SK-N-SH (cell line): ENCODE measurements at regions not wholly inside any gene's neighbourhood (a gene's known extent, or its start where the extent isn't known, plus 50 kb on each side); places are given as distances from the start of the nearest gene placed in this dataset.

Experiments used
- CTCF ChIA-PET: fragments of 300-600, 350-600 bp; formaldehyde crosslinking; extraction: SDS; loops from one replicate; lab custom pipeline; 2021; lab: Yijun Ruan, JAX
- POLR2A ChIA-PET: fragments of 350-600 bp; sonication (Branson Sonifier 250); formaldehyde crosslinking; extraction: SDS; loops from one replicate; lab custom pipeline; 2020; ENCODE audit warnings: antibody characterized with exemption, inconsistent platforms; lab: Yijun Ruan, JAX
- DNase-seq: peaks from one replicate; pipeline ENCODE4 v3.0.0; 2012
- H2AFZ ChIP-seq: fragments of 200-600 bp; sonication (generic); 2 replicates; pipeline ENCODE4 v1.8.1; 2016; ENCODE audit warnings: antibody characterized with exemption, mild to moderate bottlenecking, low read depth
- H3F3A ChIP-seq: fragments of 200-600 bp; sonication (generic); replicated peaks from 2 replicates; pipeline ENCODE3; 2016; ENCODE audit warnings: antibody characterized with exemption, mild to moderate bottlenecking; ENCODE audit not compliant: insufficient read depth
- H3K27ac ChIP-seq, 2 experiments: fragments of 200-500 bp in 1 of 2; fragments of 200-600 bp in 1 of 2; sonication (Bioruptor generic) in 1 of 2; sonication (generic), shearing (Covaris generic) in 1 of 2; 2 replicates each; pipeline versions ENCODE4 v1.5.1 to v1.6.1; 2014 to 2016; ENCODE audit warnings: low read depth in 2 of 2, inconsistent platforms in 1 of 2, low read length in 1 of 2, mild to moderate bottlenecking in 1 of 2, mixed read lengths in 1 of 2
- H3K27me3 ChIP-seq: fragments of 200-600 bp; sonication (generic), shearing (Covaris generic); 2 replicates; pipeline ENCODE4 v1.6.1; 2016; ENCODE audit warnings: mixed run types; ENCODE audit not compliant: insufficient read depth
- H3K36me3 ChIP-seq, 2 experiments: fragments of 200-500 bp in 1 of 2; fragments of 200-600 bp in 1 of 2; sonication (Bioruptor generic) in 1 of 2; sonication (generic) in 1 of 2; replicated peaks in 1 of 2; 2 replicates each; pipeline versions ENCODE3 to v1.5.1; 2014 to 2016; ENCODE audit warnings: low read length in 1 of 2, mild to moderate bottlenecking in 1 of 2; ENCODE audit not compliant: insufficient read depth in 2 of 2, control insufficient read depth in 1 of 2
- H3K4me1 ChIP-seq, 2 experiments: fragments of 200-500 bp in 1 of 2; fragments of 200-600 bp in 1 of 2; sonication (Bioruptor generic) in 1 of 2; sonication (generic), shearing (Covaris generic) in 1 of 2; 2 replicates each; pipeline versions ENCODE4 v1.5.1 to v1.6.1; 2014 to 2016; ENCODE audit warnings: low read depth in 1 of 2, low read length in 1 of 2, mixed run types in 1 of 2; ENCODE audit not compliant: insufficient read depth in 2 of 2, control insufficient read depth in 1 of 2
- H3K4me2 ChIP-seq: fragments of 200-600 bp; sonication (generic), shearing (Covaris generic); 2 replicates; pipeline ENCODE4 v1.6.1; 2017; ENCODE audit warnings: mixed run types
- H3K4me3 ChIP-seq, 2 experiments: fragments of 200-500 bp in 1 of 2; fragments of 200-600 bp in 1 of 2; sonication (Bioruptor generic) in 1 of 2; sonication (generic), shearing (Covaris generic) in 1 of 2; 2 replicates each; pipeline versions ENCODE4 v1.5.1 to v1.8.1; 2014 to 2016; ENCODE audit warnings: low read depth in 2 of 2, inconsistent platforms in 1 of 2, low read length in 1 of 2, mild to moderate bottlenecking in 1 of 2, mixed read lengths in 1 of 2, moderate library complexity in 1 of 2
- H3K79me2 ChIP-seq: fragments of 200-600 bp; sonication (generic); 2 replicates; pipeline ENCODE4 v1.8.1; 2017; ENCODE audit warnings: mild to moderate bottlenecking; ENCODE audit not compliant: insufficient read depth
- H3K9ac ChIP-seq: fragments of 200-600 bp; sonication (generic); 2 replicates; pipeline ENCODE4 v1.6.1; 2017; ENCODE audit warnings: mixed run types
- H3K9me2 ChIP-seq: fragments of 200-600 bp; sonication (generic); 2 replicates; pipeline ENCODE4 v1.6.1; 2017; ENCODE audit warnings: mixed run types
- H3K9me3 ChIP-seq: fragments of 200-600 bp; sonication (generic); 2 replicates; pipeline ENCODE4 v1.6.1; 2017; ENCODE audit warnings: mixed run types, mild to moderate bottlenecking, moderate library complexity
- H4K20me1 ChIP-seq: fragments of 200-600 bp; sonication (generic); 2 replicates; pipeline ENCODE4 v1.6.1; 2017; ENCODE audit warnings: mild to moderate bottlenecking, mixed run types; ENCODE audit not compliant: insufficient read depth
- CHD2 ChIP-seq: fragments of 150-350 bp; IDR thresholded peaks from 2 replicates; pipeline ENCODE4 v1.6.1; 2018; ENCODE audit warnings: low read length; ENCODE audit not compliant: partially characterized antibody
- EP300 ChIP-seq, 2 experiments: IDR thresholded peaks; 2 replicates each; pipeline versions ENCODE4 v1.4.0 to v1.6.1; 2012; ENCODE audit warnings: borderline replicate concordance in 1 of 2, low read depth in 1 of 2, low read length in 1 of 2
- EZH2phosphoT487 ChIP-seq: fragments of 200-600 bp; sonication (generic); IDR thresholded peaks from 2 replicates; pipeline ENCODE4 v1.6.1; 2017; ENCODE audit warnings: low read depth, mixed run types, mild to moderate bottlenecking, antibody characterized with exemption, moderate library complexity, borderline replicate concordance
- FOSL2 ChIP-seq: IDR thresholded peaks from 2 replicates; pipeline ENCODE4 v1.4.0; 2012; ENCODE audit warnings: low read depth, mild to moderate bottlenecking, moderate library complexity, borderline replicate concordance
- FOXJ3 ChIP-seq: sonication (generic); formaldehyde crosslinking; IDR thresholded peaks from 2 replicates; pipeline ENCODE4 v1.5.1; 2020; ENCODE audit warnings: mild to moderate bottlenecking, missing genetic modification reagents
- GATA2 ChIP-seq: sonication (generic); formaldehyde crosslinking; IDR thresholded peaks from 2 replicates; pipeline ENCODE4 v1.5.0; 2020; ENCODE audit warnings: mild to moderate bottlenecking, missing genetic modification reagents
- JUND ChIP-seq: IDR thresholded peaks from 2 replicates; pipeline ENCODE4 v1.4.0; 2012
- MEF2A ChIP-seq: IDR thresholded peaks from 2 replicates; pipeline ENCODE4 v1.4.0; 2012; ENCODE audit warnings: low read depth, borderline replicate concordance
- MXI1 ChIP-seq: IDR thresholded peaks from 2 replicates; pipeline ENCODE4 v1.6.1; 2012; ENCODE audit warnings: mild to moderate bottlenecking, low read depth, low read length, improper control_type of control experiment
- NRF1 ChIP-seq: IDR thresholded peaks from 2 replicates; pipeline ENCODE4 v1.6.1; 2012; ENCODE audit warnings: low read depth, mild to moderate bottlenecking, low read length
- POLR2AphosphoS5 ChIP-seq: IDR thresholded peaks from 2 replicates; pipeline ENCODE4 v1.6.1; 2012; ENCODE audit warnings: low read depth, low read length
- RAD21 ChIP-seq: IDR thresholded peaks from 2 replicates; pipeline ENCODE4 v1.6.1; 2012; ENCODE audit warnings: mild to moderate bottlenecking, low read length
- RFX5 ChIP-seq: IDR thresholded peaks from 2 replicates; pipeline ENCODE4 v1.6.1; 2012; ENCODE audit warnings: mild to moderate bottlenecking, improper control_type of control experiment, low read length
- SIN3A ChIP-seq: IDR thresholded peaks from 2 replicates; pipeline ENCODE4 v1.6.1; 2012; ENCODE audit warnings: low read depth, mild to moderate bottlenecking, low read length, moderate library complexity, borderline replicate concordance
- SMC3 ChIP-seq: IDR thresholded peaks from 2 replicates; pipeline ENCODE4 v1.6.1; 2012; ENCODE audit warnings: low read depth, low read length, improper control_type of control experiment
- TAF1 ChIP-seq: IDR thresholded peaks from 2 replicates; pipeline ENCODE4 v1.6.1; 2012; ENCODE audit warnings: low read depth, mild to moderate bottlenecking, low read length, moderate library complexity, borderline replicate concordance
- WGBS: methylation state at CpG from one replicate; pipeline ENCODE4 v1.1.6; 2017; ENCODE audit warnings: low lambda C conversion rate; 5-methylcytosine and 5-hydroxymethylcytosine counted together
- TF ChIP-seq, protein P1 (sequence below): fragments of 150-350 bp; IDR thresholded peaks from 2 replicates; pipeline ENCODE4 v1.6.1; 2017; ENCODE audit warnings: antibody characterized with exemption, low read length, low read depth, borderline replicate concordance
- TF ChIP-seq, protein P2 (sequence below): IDR thresholded peaks from 2 replicates; pipeline ENCODE4 v1.4.0; 2012; ENCODE audit warnings: low read depth, borderline replicate concordance

DNA sequence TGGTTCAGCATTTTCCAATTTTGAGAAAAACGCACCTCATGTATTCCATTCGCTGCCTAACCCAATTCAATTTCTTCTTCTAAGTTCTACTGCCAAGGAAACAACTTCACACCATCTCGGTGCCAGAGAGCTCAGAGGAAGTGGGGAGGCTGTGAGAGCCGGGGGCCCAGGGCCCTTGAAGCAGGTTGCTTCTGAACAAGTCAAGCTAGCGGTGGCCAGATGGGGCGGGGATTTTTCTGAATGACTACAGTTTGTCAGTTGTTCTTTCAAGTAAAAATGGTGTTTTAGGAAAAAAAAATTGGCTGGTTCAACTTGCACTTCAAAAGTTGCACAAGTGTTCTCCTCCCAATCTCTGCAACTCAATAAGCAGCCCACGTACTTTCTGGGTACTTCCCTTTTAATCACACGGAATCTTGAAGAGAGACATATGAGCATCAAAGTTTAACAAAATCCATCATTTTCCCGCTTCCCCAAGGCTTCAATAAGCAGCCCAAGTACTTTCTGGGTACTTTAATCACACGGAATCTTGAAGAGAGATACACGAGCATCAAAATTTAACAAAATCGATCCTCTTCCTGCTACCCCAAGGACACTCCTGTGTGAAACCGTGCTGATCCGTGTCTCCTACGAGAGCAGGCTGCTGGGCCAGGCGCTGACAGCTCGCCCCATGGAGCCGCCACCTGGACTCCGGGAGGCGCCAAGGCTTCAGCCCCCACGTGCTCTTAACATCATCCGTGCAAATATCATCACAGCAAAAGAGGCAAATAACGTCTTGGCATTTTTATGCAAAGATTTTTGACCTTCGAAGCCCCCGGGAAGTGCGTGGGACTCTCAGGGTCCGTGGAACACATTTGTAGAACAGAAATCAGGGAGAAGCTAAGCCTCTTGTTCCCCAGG lies 186.7 kb upstream of the PDE10A start:
- Histone ChIP-seq H2AFZ (no peak overlapping the region), H3K9me3 (no peaks in the 10 kb centered on the region; the same call in 1 of the 2 replicates), H3K4me1 (no peaks in the 10 kb centered on the region; a peak in 1 of 4 replicates), H3K79me2 (no peaks in the 10 kb centered on the region), H4K20me1 (no peaks in the 10 kb centered on the region), H3K4me3 (no peak overlapping the region; a peak in 1 of 4 replicates), H3K9me2 (no peaks in the 10 kb centered on the region), H3K4me2 (no peak overlapping the region), H3K27ac (no peak overlapping the region), H3F3A (no peaks in the 10 kb centered on the region), H3K27me3 (no peaks in the 10 kb centered on the region), H3K9ac (no peak overlapping the region), H3K36me3 (no peaks in the 10 kb centered on the region)
- CTCF ChIA-PET, result interaction anchor here (0.7 to 4.8 kb wide), 47 partner anchors 10 to 605 kb away, joined by 3 to 130 read pairs (median 4); no protein-coding TSS in a partner anchor
- TF ChIP-seq NRF1 (no peak), TAF1 (no peak), POLR2AphosphoS5 (no peak), CHD2 (no peak), MEF2A (no peak), RFX5 (no peak), GATA2 (CRISPR knock-in tag) (no peak), EP300 (IDR thresholded peaks at IDR 0.05; ENCODE audit: borderline replicate concordance in 1 of 2, low read depth in 1 of 2, low read length in 1 of 2) (no peak), RAD21 (no peak), EZH2phosphoT487 (no peak), JUND (no peak), SMC3 (no peak), SIN3A (no peak), FOSL2 (no peak), FOXJ3 (CRISPR knock-in tag) (no peak), MXI1 (no peak)
- TF ChIP-seq, protein P1, sequence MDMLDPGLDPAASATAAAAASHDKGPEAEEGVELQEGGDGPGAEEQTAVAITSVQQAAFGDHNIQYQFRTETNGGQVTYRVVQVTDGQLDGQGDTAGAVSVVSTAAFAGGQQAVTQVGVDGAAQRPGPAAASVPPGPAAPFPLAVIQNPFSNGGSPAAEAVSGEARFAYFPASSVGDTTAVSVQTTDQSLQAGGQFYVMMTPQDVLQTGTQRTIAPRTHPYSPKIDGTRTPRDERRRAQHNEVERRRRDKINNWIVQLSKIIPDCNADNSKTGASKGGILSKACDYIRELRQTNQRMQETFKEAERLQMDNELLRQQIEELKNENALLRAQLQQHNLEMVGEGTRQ, result no peak
- TF ChIP-seq, protein P2, sequence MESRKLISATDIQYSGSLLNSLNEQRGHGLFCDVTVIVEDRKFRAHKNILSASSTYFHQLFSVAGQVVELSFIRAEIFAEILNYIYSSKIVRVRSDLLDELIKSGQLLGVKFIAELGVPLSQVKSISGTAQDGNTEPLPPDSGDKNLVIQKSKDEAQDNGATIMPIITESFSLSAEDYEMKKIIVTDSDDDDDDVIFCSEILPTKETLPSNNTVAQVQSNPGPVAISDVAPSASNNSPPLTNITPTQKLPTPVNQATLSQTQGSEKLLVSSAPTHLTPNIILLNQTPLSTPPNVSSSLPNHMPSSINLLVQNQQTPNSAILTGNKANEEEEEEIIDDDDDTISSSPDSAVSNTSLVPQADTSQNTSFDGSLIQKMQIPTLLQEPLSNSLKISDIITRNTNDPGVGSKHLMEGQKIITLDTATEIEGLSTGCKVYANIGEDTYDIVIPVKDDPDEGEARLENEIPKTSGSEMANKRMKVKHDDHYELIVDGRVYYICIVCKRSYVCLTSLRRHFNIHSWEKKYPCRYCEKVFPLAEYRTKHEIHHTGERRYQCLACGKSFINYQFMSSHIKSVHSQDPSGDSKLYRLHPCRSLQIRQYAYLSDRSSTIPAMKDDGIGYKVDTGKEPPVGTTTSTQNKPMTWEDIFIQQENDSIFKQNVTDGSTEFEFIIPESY, result no peak
- POLR2A ChIA-PET, result no interaction called here
- 49% methylated on average over 27 of the region's 27 CpGs for WGBS
- DNase-seq, result no peak
